ENCODE measurements at regions not wholly inside any gene's neighbourhood (a gene's known extent, or its start where the extent isn't known, plus 50 kb on each side); places are given as distances from the start of the nearest gene placed in this dataset.
A peak's percentile ranks its signal among the peaks of the same experiment; 100 is the strongest.
"Not testable (repeated sequence)": the region's sequence is repeated elsewhere in the genome, so short reads cannot be mapped to it uniquely, and the experiment has no call there.

DNA sequence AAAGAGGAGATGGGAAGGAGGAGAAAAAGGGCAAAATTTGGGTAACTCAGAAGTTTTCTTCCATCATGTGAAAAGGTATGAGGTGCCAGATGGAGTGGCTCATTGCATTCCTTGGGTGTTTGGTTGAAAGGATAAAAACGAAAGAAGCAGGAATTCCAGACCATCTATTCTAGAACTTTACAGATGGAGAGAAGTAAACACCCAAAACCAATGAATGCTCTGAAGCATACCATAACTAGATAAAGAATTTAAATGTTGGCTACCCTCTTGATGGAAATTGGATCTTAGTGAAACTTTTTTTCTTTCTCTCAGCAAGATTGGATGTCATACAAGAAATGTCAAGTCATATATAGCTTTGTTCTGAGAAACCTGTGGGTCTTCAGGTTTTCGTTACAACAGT, 175.6 kb upstream of the FAR2 start:
- no peak for DNase-seq (ENCODE audit: low read depth in 2 of 3, low spot score in 1 of 3)

DNA sequence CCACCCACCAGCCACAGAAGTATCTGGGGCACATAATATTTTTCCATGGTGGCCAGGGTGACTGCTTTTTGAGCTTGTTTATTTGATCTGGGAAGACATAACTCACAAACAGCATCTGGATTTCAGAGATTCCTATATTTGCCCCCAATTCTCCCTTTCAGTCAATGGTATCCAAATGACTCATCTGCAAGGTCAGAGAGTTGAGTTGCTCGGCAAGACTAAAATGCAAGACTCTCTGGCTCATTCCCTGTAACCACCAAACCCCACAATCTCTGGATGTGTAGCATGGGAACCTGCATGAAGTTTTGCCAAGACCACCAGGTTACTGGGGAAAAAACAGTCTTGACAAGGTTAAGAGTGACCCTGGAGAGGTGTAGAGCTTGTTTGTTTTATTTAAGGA, 174.9 kb upstream of the FAR2 start:
- DNase-seq (ENCODE audit: low read depth in 2 of 3, low spot score in 1 of 3): no peak

DNA sequence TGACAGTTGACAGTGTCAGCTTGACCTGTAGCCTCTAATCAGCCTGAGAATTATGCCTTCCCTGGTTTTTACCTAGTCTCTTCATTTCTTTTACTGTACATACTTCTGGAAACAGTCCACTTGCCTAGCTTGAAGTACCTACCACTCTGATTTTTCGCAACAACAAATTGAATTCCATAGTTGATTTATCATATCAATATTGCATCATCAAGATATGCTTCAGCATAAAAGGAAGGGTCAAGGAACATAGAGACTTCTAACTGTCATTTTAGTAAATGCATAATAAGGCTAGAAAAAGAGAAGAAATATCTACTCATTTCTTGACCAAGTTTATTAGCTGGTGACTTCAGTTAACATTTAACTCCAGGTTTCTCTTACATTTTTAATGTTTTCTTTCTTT, 174.2 kb upstream of the FAR2 start:
- no peak for DNase-seq (ENCODE audit: low read depth in 2 of 3, low spot score in 1 of 3)

DNA sequence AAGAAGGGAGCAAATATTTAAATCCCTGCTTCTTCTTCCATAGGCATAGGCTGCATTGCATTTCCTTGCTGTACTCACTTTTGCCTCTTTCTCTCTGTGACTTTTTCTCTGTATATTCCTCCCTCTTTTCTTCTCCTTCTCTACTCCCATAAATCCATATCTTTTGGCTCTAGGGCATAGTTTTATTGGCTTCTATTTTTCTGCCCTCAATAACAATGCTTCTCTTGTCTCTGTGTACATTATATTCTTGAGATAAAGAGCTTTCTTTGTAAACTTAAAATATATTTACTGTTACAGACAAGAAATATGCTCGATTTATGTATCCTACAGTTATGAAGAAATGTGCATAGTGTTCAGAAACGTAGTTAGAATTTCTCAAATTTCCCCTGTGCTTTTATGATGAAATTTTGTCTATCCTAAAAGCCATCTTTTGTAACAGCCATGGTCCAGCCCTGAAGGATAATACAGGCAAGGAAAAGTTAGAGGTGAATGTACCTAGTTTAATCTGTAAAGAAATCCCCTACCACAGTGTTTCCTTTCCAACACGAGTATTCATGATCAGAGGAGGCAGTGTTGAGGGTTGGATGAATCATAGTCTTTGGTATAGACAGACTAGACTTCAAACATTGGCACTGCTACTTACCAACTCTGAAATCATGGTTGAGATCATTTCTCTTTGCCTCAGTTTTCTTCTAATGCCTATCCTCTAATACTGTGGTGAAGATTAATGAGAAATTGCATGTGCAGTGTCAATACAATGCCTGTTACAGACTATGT, 173.3 kb upstream of the FAR2 start:
- DNase-seq (ENCODE audit: low read depth in 2 of 3, low spot score in 1 of 3): no peak

DNA sequence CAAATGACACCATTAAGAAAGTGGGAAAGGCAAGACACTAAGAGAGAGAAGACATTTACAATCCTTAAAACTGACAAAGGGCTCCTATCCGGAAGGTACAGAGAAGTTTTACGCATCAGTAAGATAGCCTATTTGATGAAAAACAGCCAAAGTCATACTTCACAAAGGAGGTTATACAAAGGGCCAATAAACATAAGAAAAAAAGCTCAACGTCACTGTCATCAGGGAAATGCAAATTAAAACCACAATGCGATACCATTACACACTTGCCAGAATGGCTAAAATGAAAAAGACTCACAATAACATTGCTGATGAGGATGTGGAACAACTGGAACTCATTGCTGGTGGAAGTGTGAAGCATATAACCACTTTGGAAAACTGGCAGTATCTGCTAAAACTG, 168.6 kb upstream of the FAR2 start:
- no peak for DNase-seq (ENCODE audit: low read depth in 2 of 3, low spot score in 1 of 3)

DNA sequence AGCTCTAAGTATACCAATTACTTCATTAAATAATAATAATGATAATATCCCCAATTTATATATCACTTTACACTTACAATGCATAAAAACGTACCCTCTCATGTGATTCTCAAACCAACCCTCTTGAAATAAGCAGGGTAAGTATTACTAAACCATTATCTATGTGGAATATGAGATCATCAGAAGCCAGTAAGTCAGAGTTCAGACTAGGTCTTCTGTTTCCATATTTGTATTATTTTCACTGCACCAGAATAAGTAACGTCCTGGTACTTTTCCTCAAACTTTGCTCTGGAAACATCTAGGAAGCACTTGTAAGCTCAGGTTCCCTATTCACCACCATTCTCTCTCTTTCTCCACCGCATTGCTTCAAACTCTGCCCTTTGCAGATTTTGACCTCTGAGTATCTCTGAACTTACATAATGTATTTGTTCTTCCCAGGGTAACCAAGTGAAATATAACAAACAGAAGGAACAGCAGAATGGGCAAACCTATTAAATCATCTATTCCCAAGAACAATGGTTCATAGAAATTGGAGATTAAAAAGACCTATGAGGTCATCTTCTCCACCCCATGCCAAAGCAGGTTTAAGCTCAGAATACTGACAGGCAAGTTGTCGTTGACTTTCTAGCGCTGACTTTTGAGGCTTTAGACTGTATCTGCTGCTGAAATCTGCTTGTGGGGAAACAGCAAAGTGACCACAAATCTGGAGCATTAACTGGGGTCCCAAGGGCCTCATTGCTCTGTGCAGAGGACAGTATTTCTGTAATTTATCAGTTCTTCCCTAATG, 161.3 kb upstream of the FAR2 start:
- no peak for DNase-seq (ENCODE audit: low read depth in 2 of 3, low spot score in 1 of 3)

DNA sequence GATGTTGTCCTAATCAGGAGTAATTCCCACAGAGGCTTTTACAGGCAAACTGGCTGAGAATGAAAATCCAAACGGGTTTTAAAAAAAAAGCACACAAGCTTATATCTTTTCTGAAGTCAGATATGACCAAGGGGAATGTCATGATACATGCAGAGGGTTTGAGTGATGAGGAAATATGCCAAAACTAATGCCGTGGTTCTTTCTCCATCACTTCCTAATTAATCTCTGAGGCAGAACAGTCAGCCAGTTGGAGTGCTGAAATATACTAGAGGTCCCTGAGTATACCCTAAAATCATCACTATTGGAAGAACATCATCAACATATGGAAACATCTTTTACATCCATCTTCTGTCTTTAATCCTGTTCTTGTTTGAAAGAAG, 160.8 kb upstream of the FAR2 start:
- no peak for DNase-seq (ENCODE audit: low read depth in 2 of 3, low spot score in 1 of 3)

DNA sequence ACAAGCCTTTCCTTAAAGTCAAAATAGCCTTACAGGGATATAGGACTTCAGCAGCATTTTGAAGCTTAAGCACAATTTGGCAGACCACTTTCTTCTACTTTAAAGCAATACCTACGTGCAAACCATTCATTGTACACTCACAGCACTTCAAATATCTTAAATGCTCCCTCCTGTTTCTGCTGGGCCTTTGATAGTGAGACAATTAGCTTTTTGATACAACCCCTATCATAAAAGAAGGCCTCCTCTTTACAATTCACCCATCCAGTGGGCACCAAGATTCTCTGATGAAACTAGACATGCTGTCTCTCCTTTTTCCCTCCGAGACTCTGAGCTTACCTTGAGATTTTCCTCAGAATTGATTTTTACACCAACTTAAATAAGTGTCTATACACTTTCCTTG, 157.5 kb upstream of the FAR2 start:
- no peak for DNase-seq (ENCODE audit: low read depth in 2 of 3, low spot score in 1 of 3)

DNA sequence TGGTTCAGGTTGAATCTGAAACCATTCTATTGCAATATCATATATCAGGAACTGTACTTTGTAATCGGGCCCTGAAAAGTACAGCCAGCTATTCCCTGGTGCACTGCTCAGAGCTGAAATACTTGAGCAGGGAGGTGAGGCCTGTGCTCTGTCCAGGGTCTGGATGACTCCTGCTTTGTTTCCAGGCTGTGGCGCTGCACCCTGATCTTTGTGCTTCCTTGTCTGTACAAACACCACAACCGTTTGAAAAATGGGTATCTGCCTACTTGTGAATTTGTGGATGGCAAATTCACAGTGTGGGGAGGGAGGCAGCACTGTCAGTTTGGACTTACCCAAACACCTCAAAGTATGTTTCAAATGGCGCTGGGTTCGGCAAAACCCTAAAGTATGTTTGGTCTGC, 155.4 kb upstream of the FAR2 start:
- DNase-seq (ENCODE audit: low read depth in 2 of 3, low spot score in 1 of 3): no peak

DNA sequence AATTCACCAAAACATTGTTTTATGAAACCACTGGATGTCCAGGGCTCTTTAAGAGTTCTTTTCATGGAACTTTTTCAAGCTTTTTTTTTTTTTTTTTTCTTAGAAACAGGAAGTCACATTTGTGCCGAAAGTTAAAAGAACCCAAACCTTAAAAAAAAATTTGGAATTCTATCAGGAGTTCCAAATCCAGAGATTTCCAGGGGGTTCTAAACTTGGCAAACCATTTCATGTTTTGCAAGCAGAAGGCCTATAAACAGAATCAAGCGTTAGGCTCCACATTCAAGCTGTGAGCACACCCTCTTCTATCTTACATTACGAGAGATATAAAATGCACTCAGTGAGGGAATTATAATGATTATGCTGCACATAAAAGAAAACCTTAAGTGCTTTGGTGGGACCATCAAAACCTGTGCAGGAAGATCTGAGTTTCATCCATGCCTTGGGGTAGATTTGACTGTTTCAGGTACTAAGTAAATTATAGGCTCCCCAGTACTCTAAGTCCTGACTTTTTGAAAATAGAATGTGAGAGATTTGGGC, 154.8 kb upstream of the FAR2 start:
- no peak for DNase-seq (ENCODE audit: low read depth in 2 of 3, low spot score in 1 of 3)

DNA sequence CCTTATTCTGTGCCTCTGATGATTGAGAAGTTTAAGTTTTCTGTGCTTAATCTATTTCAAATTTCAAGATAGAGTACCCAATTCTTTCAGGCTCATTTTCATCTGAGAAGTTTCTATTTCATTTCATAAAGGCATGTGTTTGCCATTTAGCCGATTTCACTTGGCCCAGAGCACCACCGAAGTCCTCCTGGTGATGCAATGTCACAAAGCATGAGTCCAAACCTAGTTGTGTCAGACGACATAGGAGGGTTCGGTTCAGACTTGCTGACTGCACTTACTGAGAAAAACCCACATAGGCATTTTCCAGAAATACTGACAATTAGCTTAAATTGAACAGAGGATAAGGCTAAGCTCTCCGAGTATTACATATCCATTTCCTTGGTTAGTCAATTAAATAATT, 152.4 kb upstream of the FAR2 start:
- DNase-seq (ENCODE audit: low read depth in 2 of 3, low spot score in 1 of 3): no peak

DNA sequence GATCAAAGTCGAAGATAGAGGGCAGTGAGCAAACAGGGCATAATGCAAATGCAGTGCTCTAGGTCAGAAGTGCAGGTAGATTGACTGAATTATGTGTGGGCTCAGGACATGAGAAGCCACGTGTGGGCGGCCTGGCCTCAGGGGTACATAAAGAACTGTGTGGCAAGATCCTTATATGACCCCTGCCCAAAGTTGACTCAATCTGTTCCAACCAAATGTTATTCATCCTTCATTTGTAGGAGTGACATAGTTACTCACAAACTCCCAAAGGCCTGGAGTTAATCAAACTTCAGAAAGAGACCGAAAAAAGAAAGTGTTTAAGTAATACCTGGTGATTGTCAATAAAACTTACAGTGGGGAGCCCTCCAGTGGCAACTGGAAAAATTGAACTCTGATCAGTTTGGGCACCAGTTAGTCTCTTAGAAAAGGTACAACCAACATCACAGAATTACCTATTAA, 150.4 kb upstream of the FAR2 start:
- peak in 1 of 3 donors; percentile 1 for DNase-seq (ENCODE audit: low read depth in 2 of 3, low spot score in 1 of 3)

DNA sequence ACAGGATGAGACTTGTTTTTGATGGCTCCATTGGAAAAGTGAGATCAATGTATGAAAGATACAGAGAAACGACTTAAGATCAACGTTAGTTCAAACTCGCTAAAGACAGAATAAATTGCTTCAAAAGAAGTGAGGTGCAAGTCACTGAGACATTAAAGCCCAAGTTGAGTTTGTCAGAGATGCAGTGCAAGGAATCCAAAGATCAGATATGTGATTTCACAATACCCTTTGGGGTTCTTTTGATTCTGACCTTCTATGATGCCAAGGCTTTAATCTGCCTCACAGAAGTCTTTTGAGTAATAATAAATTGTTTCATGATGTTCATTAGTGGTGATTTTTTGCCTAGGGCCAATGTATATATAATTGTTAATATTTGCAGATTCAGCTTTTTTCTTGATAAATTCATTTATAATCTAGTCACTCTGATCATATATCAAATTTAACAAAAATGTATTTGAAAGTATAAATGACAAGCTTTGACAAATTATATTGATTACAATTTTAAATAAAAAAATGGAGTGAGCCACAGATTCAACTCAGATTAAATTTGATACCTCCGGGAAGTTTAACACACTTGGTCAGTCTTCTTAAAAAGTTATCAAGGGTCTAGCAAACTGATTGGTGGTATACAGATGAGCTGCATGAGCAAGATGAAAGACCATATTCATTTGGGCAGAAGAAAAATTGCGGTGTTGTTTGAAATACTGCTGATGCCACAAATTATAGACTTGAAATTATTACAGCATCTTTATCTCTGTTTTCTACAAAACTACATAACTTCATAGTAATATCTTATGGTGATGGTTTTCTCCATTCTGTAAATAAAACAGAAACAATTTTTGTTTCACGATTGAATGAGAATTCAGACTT, 144.8 kb upstream of the FAR2 start:
- DNase-seq (ENCODE audit: low read depth in 2 of 3, low spot score in 1 of 3): no peak

DNA sequence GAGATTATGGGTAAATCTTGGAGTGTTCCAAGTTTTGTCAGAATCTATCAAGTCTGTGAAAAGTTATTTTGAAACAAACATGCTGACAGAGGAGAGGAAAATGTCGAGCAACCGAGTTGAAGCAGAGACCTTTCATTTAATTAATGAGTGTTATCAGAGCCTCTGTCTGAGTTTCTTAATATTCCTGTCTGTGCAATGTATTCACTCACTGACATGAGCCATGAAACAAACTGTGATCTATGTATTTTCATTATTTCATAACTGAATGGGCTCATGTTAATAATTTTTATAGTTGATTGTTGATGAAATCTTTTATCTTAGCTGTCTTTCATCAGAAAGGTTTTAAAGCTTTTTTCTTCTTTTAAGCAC, 144.2 kb upstream of the FAR2 start:
- no peak for DNase-seq (ENCODE audit: low read depth in 2 of 3, low spot score in 1 of 3)

DNA sequence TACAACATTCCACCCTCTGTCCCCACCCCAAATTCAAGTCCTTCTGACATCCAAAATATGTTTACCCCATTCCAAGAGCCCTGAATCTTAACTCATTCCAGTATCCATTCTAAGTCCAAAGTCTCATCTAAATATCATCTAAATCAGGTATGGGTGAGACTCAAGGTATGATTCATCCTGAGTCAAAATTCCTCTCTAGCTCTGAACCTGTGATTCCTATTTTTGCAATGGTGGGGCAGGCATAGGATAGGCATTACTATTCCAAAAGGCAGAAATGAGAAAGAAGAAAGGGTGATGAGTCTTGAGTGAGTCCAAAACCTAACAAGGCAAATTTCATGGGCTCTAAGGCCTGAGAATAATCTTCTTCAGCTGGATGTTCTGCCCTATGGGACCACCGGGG, 140.3 kb upstream of the FAR2 start:
- no peak for DNase-seq (ENCODE audit: low read depth in 2 of 3, low spot score in 1 of 3)

DNA sequence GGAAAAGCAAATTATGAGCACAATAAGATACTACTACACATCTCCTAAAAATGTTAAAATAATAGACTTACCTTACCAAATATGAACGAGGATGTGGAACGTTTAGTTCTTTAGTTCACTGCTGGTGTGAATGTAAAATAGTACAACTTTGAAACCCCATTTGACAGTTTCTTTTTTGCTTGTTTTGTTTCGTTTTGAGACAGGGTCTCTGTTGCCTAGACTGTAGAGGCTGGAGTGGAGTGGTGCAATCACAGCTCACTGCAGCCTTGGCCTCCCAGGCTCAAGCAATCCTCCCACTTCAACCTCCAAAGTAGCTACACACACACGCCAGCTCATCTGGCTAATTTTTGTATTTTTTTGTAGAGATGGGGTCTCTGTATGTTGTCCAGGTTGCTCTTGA, 136.4 kb upstream of the FAR2 start:
- no peak for DNase-seq (ENCODE audit: low read depth in 2 of 3, low spot score in 1 of 3)

DNA sequence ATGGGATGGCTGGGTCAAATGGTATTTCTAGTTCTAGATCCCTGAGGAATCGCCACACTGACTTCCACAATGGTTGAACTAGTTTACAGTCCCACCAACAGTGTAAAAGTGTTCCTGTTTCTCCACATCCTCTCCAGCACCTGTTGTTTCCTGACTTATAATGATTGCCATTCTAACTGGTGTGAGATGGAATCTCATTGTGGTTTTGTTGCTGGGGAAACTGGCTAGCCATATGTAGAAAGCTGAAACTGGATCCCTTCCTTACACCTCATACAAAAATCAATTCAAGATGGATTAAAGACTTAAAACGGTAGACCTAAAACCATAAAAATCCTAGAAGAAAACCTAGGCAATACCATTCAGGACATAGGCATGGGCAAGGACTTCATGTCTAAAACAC, 131.5 kb upstream of the FAR2 start:
- DNase-seq (ENCODE audit: low read depth in 2 of 3, low spot score in 1 of 3): not testable (repeated sequence)

DNA sequence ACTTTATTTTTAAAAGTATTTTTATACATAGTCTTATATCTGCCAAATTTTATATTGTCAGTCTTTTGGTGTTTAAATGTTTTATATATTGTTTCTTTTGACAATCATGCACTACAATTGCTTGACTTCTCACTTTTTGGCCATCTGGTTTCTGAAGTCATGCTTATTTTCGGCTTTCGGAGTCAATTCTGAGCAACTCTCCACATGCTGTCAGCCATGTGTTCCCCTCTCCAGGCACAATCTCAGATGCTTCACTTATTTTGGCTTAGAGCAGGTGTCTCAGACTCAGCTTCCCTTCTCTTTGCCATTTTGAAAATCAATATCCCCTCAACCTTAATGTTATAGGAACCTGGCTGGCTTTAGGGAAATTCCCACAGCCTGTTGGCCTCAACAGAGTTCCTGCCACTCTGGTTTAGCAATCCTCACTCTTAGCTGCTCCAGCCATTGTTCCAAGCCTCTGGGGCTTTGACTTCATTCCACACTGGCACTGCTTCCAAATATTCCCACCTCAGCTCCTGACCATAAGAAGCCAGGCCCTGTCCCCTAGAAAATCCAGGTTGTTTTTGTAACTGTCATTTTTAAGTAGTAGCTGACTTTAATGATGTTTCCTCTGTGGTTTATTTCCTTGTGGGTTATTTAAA, 125.5 kb upstream of the FAR2 start:
- no peak for DNase-seq (ENCODE audit: low read depth in 2 of 3, low spot score in 1 of 3)

DNA sequence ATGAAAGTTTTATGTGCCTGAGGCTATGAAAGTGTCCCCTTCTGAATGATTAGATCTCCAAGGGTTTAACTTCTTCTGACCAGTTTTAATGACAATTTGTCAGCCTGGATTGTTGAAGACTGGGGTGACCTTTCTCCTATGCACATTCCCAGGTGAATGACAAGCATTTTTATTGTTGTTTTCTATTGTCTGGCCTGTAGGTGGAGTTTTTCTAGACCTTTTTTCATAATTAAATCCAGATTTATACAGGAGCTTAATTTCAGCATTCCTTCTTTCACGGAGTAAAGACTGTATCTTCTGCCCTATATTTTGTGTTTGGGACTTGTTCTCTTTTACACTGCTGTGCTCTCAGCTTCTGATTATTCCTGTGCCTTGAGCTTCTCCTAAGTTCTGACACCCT, 125.0 kb upstream of the FAR2 start:
- no peak for DNase-seq (ENCODE audit: low read depth in 2 of 3, low spot score in 1 of 3)

DNA sequence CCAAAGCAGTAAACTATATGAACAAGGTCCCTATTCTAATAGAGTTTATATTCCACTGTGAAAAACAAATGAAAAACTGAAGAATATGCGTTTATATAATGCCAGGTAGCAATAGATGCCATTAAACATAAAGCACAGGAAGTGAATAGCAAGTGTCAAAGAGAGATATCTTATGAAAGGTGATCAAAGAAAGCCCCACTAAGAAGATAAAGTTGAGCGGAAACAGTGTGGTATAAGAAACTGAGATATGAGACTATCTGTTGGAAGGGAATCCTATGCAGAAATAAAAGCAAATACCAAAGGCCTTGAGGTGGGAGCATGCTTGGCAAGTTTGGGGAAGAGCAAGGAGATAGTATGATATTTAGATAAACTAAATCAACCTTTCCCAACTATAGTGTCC, 123.1 kb upstream of the FAR2 start:
- DNase-seq (ENCODE audit: low read depth in 2 of 3, low spot score in 1 of 3): no peak

DNA sequence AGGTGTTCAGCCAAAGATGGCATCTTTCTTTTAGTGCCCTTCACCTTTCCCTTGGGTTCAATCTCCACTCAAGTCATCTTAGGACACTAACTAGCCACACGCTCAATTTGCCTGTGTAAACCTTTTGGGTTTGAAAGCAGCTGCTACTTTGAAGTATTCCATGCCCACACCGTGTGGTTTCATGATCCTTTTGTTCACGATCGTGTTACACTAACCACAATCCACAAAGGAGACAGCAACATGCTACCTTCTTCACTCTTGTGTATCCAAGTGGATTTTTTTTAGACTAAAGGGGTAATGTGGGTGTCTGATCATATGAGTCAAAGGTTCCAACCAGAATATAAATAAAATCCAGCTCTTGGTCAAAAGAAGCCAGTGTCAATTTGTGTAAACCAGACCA, 122.7 kb upstream of the FAR2 start:
- no peak for DNase-seq (ENCODE audit: low read depth in 2 of 3, low spot score in 1 of 3)

Data from stimulated activated CD4-positive, alpha-beta T cell treated with anti-CD3 and anti-CD28 coated beads, Interleukin-12 subunit alpha, Interleukin-12 subunit beta, amount 100 ng/mL, for 48 hours (primary cell).